Keratinocyte (primary cell): ENCODE measurements at regions not wholly inside any gene's neighbourhood (a gene's known extent, or its start where the extent isn't known, plus 50 kb on each side); places are given as distances from the start of the nearest gene placed in this dataset.

Experiments
- DNase-seq: peaks from one replicate; pipeline ENCODE4 v3.0.0-alpha.2; 2011; ENCODE audit warnings: low read depth, missing footprints, low spot score
- FAIRE-seq: peaks from 2 replicates; lab custom pipeline; 2011; peaks lifted over from hg19 to GRCh38; lab: Jason Lieb, UNC
- H2AFZ ChIP-seq: 2 replicates; pipeline ENCODE4 v1.6.0; 2012; ENCODE audit warnings: low read length, control low read depth, inconsistent platforms; ENCODE audit not compliant: control insufficient read depth
- H3K27ac ChIP-seq: 2 replicates; pipeline ENCODE4 v1.5.1; 2011; ENCODE audit warnings: low read length; ENCODE audit not compliant: control insufficient read depth, insufficient read depth
- H3K27me3 ChIP-seq: 3 replicates; pipeline ENCODE4 v1.6.0; 2011; ENCODE audit warnings: low read length; ENCODE audit not compliant: control insufficient read depth, insufficient read depth; ENCODE audit errors: extremely low read depth
- H3K36me3 ChIP-seq, 2 experiments: 2 replicates in 1 of 2; 3 replicates in 1 of 2; pipeline ENCODE4 v1.5.1; 2011; ENCODE audit warnings: low read length in 2 of 2, mild to moderate bottlenecking in 1 of 2; ENCODE audit not compliant: control insufficient read depth in 2 of 2, insufficient read depth in 2 of 2; ENCODE audit errors: extremely low read depth in 1 of 2
- H3K4me1 ChIP-seq: 3 replicates; pipeline ENCODE4 v1.5.1; 2011; ENCODE audit warnings: low read length; ENCODE audit not compliant: control insufficient read depth, insufficient read depth; ENCODE audit errors: extremely low read depth
- H3K4me2 ChIP-seq: 3 replicates; pipeline ENCODE4 v1.6.0; 2011; ENCODE audit warnings: low read depth, low read length; ENCODE audit not compliant: control insufficient read depth, insufficient read depth; ENCODE audit errors: extremely low read depth
- H3K4me3 ChIP-seq, 3 experiments: fragments of 200-600 bp in 1 of 3; sonication (generic) in 1 of 3; 2 replicates in 2 of 3; 3 replicates in 1 of 3; pipeline ENCODE4 v1.5.1; 2011 to 2016; ENCODE audit warnings: low read length in 3 of 3, mild to moderate bottlenecking in 3 of 3, control low read depth in 2 of 3, inconsistent platforms in 1 of 3, low read depth in 1 of 3, mixed read lengths in 1 of 3, mixed run types in 1 of 3, moderate library complexity in 1 of 3; ENCODE audit not compliant: control insufficient read depth in 2 of 3, insufficient read depth in 2 of 3; ENCODE audit errors: extremely low read depth in 1 of 3
- H3K79me2 ChIP-seq: 2 replicates; pipeline ENCODE4 v1.6.0; 2012; ENCODE audit warnings: low read length; ENCODE audit not compliant: control insufficient read depth, insufficient read depth
- H3K9ac ChIP-seq: 3 replicates; pipeline ENCODE4 v1.6.0; 2011; ENCODE audit warnings: low read length; ENCODE audit not compliant: control insufficient read depth, insufficient read depth; ENCODE audit errors: extremely low read depth
- H3K9me1 ChIP-seq: 3 replicates; pipeline ENCODE4 v1.6.0; 2011; ENCODE audit warnings: low read length; ENCODE audit not compliant: control insufficient read depth, insufficient read depth; ENCODE audit errors: extremely low read depth
- H3K9me3 ChIP-seq: 2 replicates; pipeline ENCODE4 v1.5.1; 2012; ENCODE audit warnings: low read depth, low read length; ENCODE audit not compliant: control insufficient read depth
- H4K20me1 ChIP-seq: 3 replicates; pipeline ENCODE4 v1.6.0; 2011; ENCODE audit warnings: low read length; ENCODE audit not compliant: control insufficient read depth, insufficient read depth; ENCODE audit errors: extremely low read depth
- CTCF ChIP-seq, 3 experiments: IDR thresholded peaks in 1 of 3; conservative IDR thresholded peaks in 1 of 3; optimal IDR thresholded peaks in 1 of 3; 2 replicates in 2 of 3; 3 replicates in 1 of 3; pipeline versions ENCODE3 to v1.5.1; 2011; ENCODE audit warnings: low read length in 3 of 3, mild to moderate bottlenecking in 3 of 3, moderate library complexity in 2 of 3, control low read depth in 1 of 3, inconsistent platforms in 1 of 3; ENCODE audit not compliant: insufficient read depth in 2 of 3; ENCODE audit errors: extremely low read depth in 1 of 3
- EZH2 ChIP-seq: IDR thresholded peaks from one replicate; pipeline ENCODE4 v1.6.1; 2012; ENCODE audit warnings: inconsistent platforms, mild to moderate bottlenecking, low read length, moderate library complexity
- dilution Hi-C: fragments of 300-500 bp; cut with MboI; formaldehyde crosslinking; loops from one replicate; pipeline ENCODE4 v1.7.0; 2020; ENCODE audit warnings: low sequenced_read_pairs; ENCODE audit not compliant: extremely low pct_ligation_motif_present

- peaks cover 12% of the 10 kb centered on the region for H3K9me3 ChIP-seq
- no peaks in the 10 kb centered on the region for H3K79me2 ChIP-seq
- H3K27ac ChIP-seq: no peak overlapping the region
- DNase-seq (no peak), FAIRE-seq (no peak)
- H2AFZ ChIP-seq: no peak overlapping the region
- TF ChIP-seq EZH2 (no peak), CTCF (optimal IDR thresholded peaks at IDR 0.05 in 1 of 3, IDR thresholded peaks at IDR 0.05 in 1 of 3, conservative IDR thresholded peaks at IDR 0.05 in 1 of 3; ENCODE audit: extremely low read depth in 1 of 3, insufficient read depth in 2 of 3, low read length in 3 of 3) (no peak)
- no peak overlapping the region for H3K4me3 ChIP-seq
- no peak overlapping the region for H3K4me2 ChIP-seq
- dilution Hi-C loops: no loop called here
- no peaks in the 10 kb centered on the region for H3K36me3 ChIP-seq
- H3K27me3 ChIP-seq: no peaks in the 10 kb centered on the region
- H4K20me1 ChIP-seq: no peaks in the 10 kb centered on the region
- no peaks in the 10 kb centered on the region for H3K4me1 ChIP-seq
- H3K9ac ChIP-seq: no peak overlapping the region
- no peaks in the 10 kb centered on the region for H3K9me1 ChIP-seq
Observed at GRCh38 chr18:1528964-1529509, 624.4 kb downstream of the ADCYAP1 start.

- TF ChIP-seq EZH2 (no peak), CTCF (optimal IDR thresholded peaks at IDR 0.05 in 1 of 3, IDR thresholded peaks at IDR 0.05 in 1 of 3, conservative IDR thresholded peaks at IDR 0.05 in 1 of 3; ENCODE audit: extremely low read depth in 1 of 3, insufficient read depth in 2 of 3, low read length in 3 of 3) (no peak)
- no peak for FAIRE-seq
- no peak overlapping the region for H3K4me3 ChIP-seq
- H4K20me1 ChIP-seq: no peaks in the 10 kb centered on the region
- no peaks in the 10 kb centered on the region for H3K4me1 ChIP-seq
- no peak overlapping the region for H3K4me2 ChIP-seq
- H3K9ac ChIP-seq: no peak overlapping the region
- H3K27ac ChIP-seq: no peak overlapping the region
- peaks cover 10% of the 10 kb centered on the region for H3K9me3 ChIP-seq
- H3K79me2 ChIP-seq: no peaks in the 10 kb centered on the region
- dilution Hi-C loops: no loop called here
- H3K36me3 ChIP-seq: no peaks in the 10 kb centered on the region
- H3K9me1 ChIP-seq: no peaks in the 10 kb centered on the region
- DNase-seq: no peak
- no peaks in the 10 kb centered on the region for H3K27me3 ChIP-seq
- H2AFZ ChIP-seq: no peak overlapping the region
Observed at GRCh38 chr18:1530650-1531049, 626.0 kb downstream of the ADCYAP1 start.
